IMR-90 (cell line): ENCODE measurements at regions not wholly inside any gene's neighbourhood (a gene's known extent, or its start where the extent isn't known, plus 50 kb on each side); places are given as distances from the start of the nearest gene placed in this dataset.

Source experiments
- ATAC-seq: fragments of 200-7000 bp; cut with Tn5 transposase; 2 replicates; pipeline ENCODE4 v1.9.1; 2020; ENCODE audit warnings: low read depth, mild to moderate bottlenecking, moderate library complexity
- BruUV-seq: library from RNA; stranded (reverse); fragments of 400-500 nt; replicated peaks from 2 replicates; lab custom pipeline; 2021; lab: Mats Ljungman, UMichigan
- CTCF ChIA-PET: fragments of 300-600 bp; formaldehyde crosslinking; extraction: SDS; loops from one replicate; lab custom pipeline; 2021; ENCODE audit warnings: antibody characterized with exemption; lab: Yijun Ruan, JAX
- POLR2A ChIA-PET: fragments of 300-600 bp; sonication (Branson Sonifier 250); formaldehyde crosslinking; loops from one replicate; lab custom pipeline; 2022; ENCODE audit warnings: antibody characterized with exemption; ENCODE audit not compliant: unreplicated experiment; lab: Charles Lee
- DNase-seq: peaks from one replicate; pipeline ENCODE4 v3.0.0; 2013
- H2AFZ ChIP-seq: replicated peaks from 2 replicates; pipeline ENCODE3; 2013; ENCODE audit warnings: low read length, mild to moderate bottlenecking; ENCODE audit not compliant: poor library complexity
- H2AK5ac ChIP-seq: 2 replicates; pipeline ENCODE4 v1.6.1; 2013; ENCODE audit warnings: low read depth, low read length, inconsistent platforms
- H2AK9ac ChIP-seq: replicated peaks from 2 replicates; pipeline ENCODE3; 2013; ENCODE audit warnings: mild to moderate bottlenecking, low read depth, low read length, moderate library complexity; ENCODE audit not compliant: poor library complexity
- H2BK120ac ChIP-seq: 2 replicates; pipeline ENCODE4 v1.6.1; 2013; ENCODE audit warnings: low read depth, low read length, inconsistent platforms
- H2BK15ac ChIP-seq: 3 replicates; pipeline ENCODE4 v1.6.1; 2013; ENCODE audit warnings: low read depth, low read length, inconsistent platforms
- H2BK20ac ChIP-seq: 2 replicates; pipeline ENCODE4 v1.6.1; 2013; ENCODE audit warnings: low read depth, mild to moderate bottlenecking, inconsistent platforms, low read length, moderate library complexity
- H2BK5ac ChIP-seq: 2 replicates; pipeline ENCODE4 v1.6.1; 2013; ENCODE audit warnings: mild to moderate bottlenecking, low read depth, low read length, inconsistent platforms; ENCODE audit not compliant: poor library complexity, severe bottlenecking
- H3K14ac ChIP-seq: replicated peaks from 2 replicates; pipeline ENCODE4 v1.6.1; 2013; ENCODE audit warnings: low read depth, low read length, inconsistent platforms
- H3K18ac ChIP-seq: 2 replicates; pipeline ENCODE4 v1.6.1; 2013; ENCODE audit warnings: low read depth, low read length, control low read depth
- H3K23ac ChIP-seq: 2 replicates; pipeline ENCODE4 v1.6.1; 2013; ENCODE audit warnings: low read depth, low read length, inconsistent platforms
- H3K27ac ChIP-seq: 2 replicates; pipeline ENCODE4 v1.5.1; 2013; ENCODE audit warnings: mild to moderate bottlenecking, control low read depth, low read length; ENCODE audit not compliant: insufficient read depth
- H3K27me3 ChIP-seq: 2 replicates; pipeline ENCODE4 v1.6.1; 2013; ENCODE audit warnings: low read length; ENCODE audit not compliant: control insufficient read depth, insufficient read depth
- H3K36me3 ChIP-seq: 2 replicates; pipeline ENCODE4 v1.6.1; 2013; ENCODE audit warnings: low read length, mixed read lengths; ENCODE audit not compliant: control insufficient read depth, insufficient read depth
- H3K4ac ChIP-seq: 2 replicates; pipeline ENCODE4 v1.6.1; 2013; ENCODE audit warnings: low read depth, low read length, inconsistent platforms
- H3K4me1 ChIP-seq: 2 replicates; pipeline ENCODE4 v1.6.1; 2013; ENCODE audit warnings: low read length, mixed read lengths; ENCODE audit not compliant: control insufficient read depth, insufficient read depth
- H3K4me2 ChIP-seq: 2 replicates; pipeline ENCODE4 v1.6.1; 2013; ENCODE audit warnings: low read depth, mild to moderate bottlenecking, control low read depth, low read length, moderate library complexity
- H3K4me3 ChIP-seq: 2 replicates; pipeline ENCODE4 v1.5.1; 2013; ENCODE audit warnings: low read depth, mild to moderate bottlenecking, control low read depth, low read length, moderate library complexity; ENCODE audit not compliant: insufficient read depth
- H3K56ac ChIP-seq: 2 replicates; pipeline ENCODE4 v1.6.1; 2013; ENCODE audit warnings: low read length, inconsistent platforms; ENCODE audit not compliant: insufficient read depth; ENCODE audit errors: extremely low read depth
- H3K79me1 ChIP-seq, 2 experiments: 2 replicates each; pipeline ENCODE4 v1.6.1; 2013; ENCODE audit warnings: low read length in 2 of 2, inconsistent platforms in 1 of 2, low read depth in 1 of 2
- H3K9ac ChIP-seq: 2 replicates; pipeline ENCODE4 v1.6.1; 2013; ENCODE audit warnings: low read depth, low read length, control low read depth
- H3K9me1 ChIP-seq: 2 replicates; pipeline ENCODE4 v1.6.1; 2013; ENCODE audit warnings: low read length, inconsistent platforms; ENCODE audit not compliant: insufficient read depth
- H3K9me3 ChIP-seq: 2 replicates; pipeline ENCODE4 v1.6.1; 2013; ENCODE audit warnings: low read length; ENCODE audit not compliant: control insufficient read depth, insufficient read depth
- H4K20me1 ChIP-seq: 2 replicates; pipeline ENCODE4 v1.6.1; 2013; ENCODE audit warnings: low read length, inconsistent platforms; ENCODE audit not compliant: insufficient read depth
- H4K5ac ChIP-seq: 2 replicates; pipeline ENCODE4 v1.6.1; 2013; ENCODE audit warnings: mild to moderate bottlenecking, low read depth, low read length, control low read depth
- H4K8ac ChIP-seq, 2 experiments: 2 replicates each; pipeline ENCODE4 v1.6.1; 2013; ENCODE audit warnings: low read depth in 2 of 2, low read length in 2 of 2, control low read depth in 1 of 2, inconsistent platforms in 1 of 2
- H4K91ac ChIP-seq: 2 replicates; pipeline ENCODE4 v1.6.1; 2013; ENCODE audit warnings: low read depth, low read length, inconsistent platforms; ENCODE audit not compliant: insufficient read depth
- BHLHE40 ChIP-seq: fragments of 150-350 bp; IDR thresholded peaks from 2 replicates; pipeline ENCODE4 v1.6.1; 2016; ENCODE audit warnings: mild to moderate bottlenecking, low read depth, low read length
- CEBPB ChIP-seq: IDR thresholded peaks from 2 replicates; pipeline ENCODE4 v1.6.1; 2012; ENCODE audit warnings: low read depth, low read length, improper control_type of control experiment
- CTCF ChIP-seq: conservative IDR thresholded peaks from 2 replicates; pipeline ENCODE4 v1.5.1; 2012; ENCODE audit warnings: mild to moderate bottlenecking, low read depth, low read length, improper control_type of control experiment
- ELK1 ChIP-seq: fragments of 150-350 bp; IDR thresholded peaks from 2 replicates; pipeline ENCODE4 v1.6.1; 2016; ENCODE audit warnings: low read depth, mild to moderate bottlenecking, low read length, moderate library complexity, borderline replicate concordance
- FOS ChIP-seq: fragments of 150-350 bp; IDR thresholded peaks from 2 replicates; pipeline ENCODE4 v1.6.1; 2016; ENCODE audit warnings: low read depth, low read length
- MAFK ChIP-seq: IDR thresholded peaks from 2 replicates; pipeline ENCODE4 v1.6.1; 2012; ENCODE audit warnings: low read depth, low read length, improper control_type of control experiment
- MAZ ChIP-seq: IDR thresholded peaks from 2 replicates; pipeline ENCODE4 v1.6.1; 2012; ENCODE audit warnings: low read depth, mild to moderate bottlenecking, low read length, improper control_type of control experiment, moderate library complexity, borderline replicate concordance
- MXI1 ChIP-seq: IDR thresholded peaks from 2 replicates; pipeline ENCODE4 v1.6.1; 2012; ENCODE audit warnings: low read depth, mild to moderate bottlenecking, low read length, moderate library complexity, borderline replicate concordance
- NFE2L2 ChIP-seq: fragments of 150-350 bp; IDR thresholded peaks from 2 replicates; pipeline ENCODE4 v1.6.1; 2016; ENCODE audit warnings: low read depth, mild to moderate bottlenecking, low read length
- POLR2A ChIP-seq: IDR thresholded peaks from 2 replicates; pipeline ENCODE4 v1.6.1; 2012; ENCODE audit warnings: mild to moderate bottlenecking, low read depth, low read length
- RAD21 ChIP-seq: IDR thresholded peaks from 2 replicates; pipeline ENCODE4 v1.6.1; 2012; ENCODE audit warnings: low read length, improper control_type of control experiment
- RCOR1 ChIP-seq: IDR thresholded peaks from 2 replicates; pipeline ENCODE4 v1.6.1; 2012; ENCODE audit warnings: mild to moderate bottlenecking, low read length, improper control_type of control experiment; ENCODE audit not compliant: insufficient replicate concordance
- RFX5 ChIP-seq: IDR thresholded peaks from 2 replicates; pipeline ENCODE4 v1.8.0; 2012; ENCODE audit warnings: low read depth, mild to moderate bottlenecking, low read length, moderate library complexity
- SMC3 ChIP-seq: fragments of 150-350 bp; IDR thresholded peaks from 2 replicates; pipeline ENCODE4 v1.6.1; 2016; ENCODE audit warnings: low read depth, mild to moderate bottlenecking, antibody characterized with exemption, low read length, moderate library complexity
- USF2 ChIP-seq: fragments of 150-350 bp; IDR thresholded peaks from 2 replicates; pipeline ENCODE4 v1.6.1; 2017; ENCODE audit warnings: mild to moderate bottlenecking, antibody characterized with exemption, low read length, low read depth
- WGBS, 2 experiments: methylation state at CpG; one replicate each; pipeline versions ENCODE4 v1.1.5 to v1.1.7; 2013; ENCODE audit warnings: missing lambda C conversion rate in 2 of 2; ENCODE audit not compliant: insufficient read length in 1 of 2; ENCODE audit errors: extremely low coverage in 2 of 2; 5-methylcytosine and 5-hydroxymethylcytosine counted together
- dilution Hi-C: fragments of 300-500 bp; cut with HindIII; formaldehyde crosslinking; loops from one replicate; pipeline ENCODE4 v1.14.3; 2018; ENCODE audit warnings: low sequenced_read_pairs; ENCODE audit not compliant: unreplicated experiment
- in situ Hi-C: fragments of 300-500 bp; cut with MboI; formaldehyde crosslinking; loops from 3 replicates; pipeline ENCODE4 v1.14.3; 2019; ENCODE audit warnings: low sequenced_read_pairs, inconsistent platforms, mixed read lengths
- intact Hi-C: fragments of 100-400 bp; cut with micrococcal nuclease; formaldehyde crosslinking; loops from 2 replicates; pipeline ENCODE4 v1.10.0; 2022

- H2AK5ac ChIP-seq = no peak overlapping the region
- no peak overlapping the region for H3K4ac ChIP-seq
- H3K36me3 ChIP-seq = no peaks in the 10 kb centered on the region
- BruUV-seq = no TSS peak
- H2BK120ac ChIP-seq = no peak overlapping the region
- H4K20me1 ChIP-seq = no peaks in the 10 kb centered on the region
- H2BK15ac ChIP-seq = no peak overlapping the region
- no peaks in the 10 kb centered on the region for H3K9me1 ChIP-seq
- H3K23ac ChIP-seq = no peak overlapping the region
- H3K4me1 ChIP-seq = no peaks in the 10 kb centered on the region
- H4K91ac ChIP-seq = no peak overlapping the region
- no peak overlapping the region for H2BK20ac ChIP-seq
- H4K5ac ChIP-seq = no peak overlapping the region
- no peak overlapping the region for H3K27ac ChIP-seq
- no peak overlapping the region for H4K8ac ChIP-seq
- H2AK9ac ChIP-seq = no peak overlapping the region
- no peak for TF ChIP-seq RFX5
- TF ChIP-seq RAD21 = no peak
- TF ChIP-seq MAFK = no peak
- no peak for TF ChIP-seq RCOR1
- TF ChIP-seq USF2 = no peak
- TF ChIP-seq POLR2A = no peak
- TF ChIP-seq SMC3 = no peak
- no peak for TF ChIP-seq MXI1
- TF ChIP-seq CTCF = no peak
- no peak for TF ChIP-seq CEBPB
- TF ChIP-seq FOS = no peak
- TF ChIP-seq MAZ = no peak
- TF ChIP-seq ELK1 = no peak
- TF ChIP-seq BHLHE40 = no peak
- TF ChIP-seq NFE2L2 = no peak
- H3K79me1 ChIP-seq = no peaks in the 10 kb centered on the region
- H3K14ac ChIP-seq = no peak overlapping the region
- ATAC-seq (no peak), DNase-seq (no peak)
- in situ Hi-C loops = loop anchor here (25.0 kb wide), 1 partner anchor 1958 kb away; no protein-coding TSS in a partner anchor
- no CpG with 5 or more reads among the region's 5 CpGs for WGBS, 2 experiments
- no peak overlapping the region for H2AFZ ChIP-seq
- no peak overlapping the region for H3K18ac ChIP-seq
- no peak overlapping the region for H3K4me2 ChIP-seq
- dilution Hi-C loops = no loop called here
- intact Hi-C loops = no loop called here
- POLR2A ChIA-PET = no interaction called here
- no peak overlapping the region for H3K9ac ChIP-seq
- H3K9me3 ChIP-seq = peaks cover 22% of the 10 kb centered on the region
- no peaks in the 10 kb centered on the region for H3K27me3 ChIP-seq
- CTCF ChIA-PET = no interaction called here
- H3K56ac ChIP-seq = no peak overlapping the region
- no peak overlapping the region for H2BK5ac ChIP-seq
- no peak overlapping the region for H3K4me3 ChIP-seq
Observed at GRCh38 chr2:3954261-3954660, 250.9 kb downstream of the DCDC2C start.
